Liver (tissue), 3 donors: ENCODE measurements at regions not wholly inside any gene's neighbourhood (a gene's known extent, or its start where the extent isn't known, plus 50 kb on each side); places are given as distances from the start of the nearest gene placed in this dataset.

ENCODE experiments used
- CTCF ChIP-seq: fragments of 150-350 bp; IDR thresholded peaks from 2 replicates; pipeline ENCODE4 v1.5.1; 2017; ENCODE audit warnings: improper control_type of control experiment, low read depth, low read length; ENCODE audit not compliant: missing input control
- EGR1 ChIP-seq, 2 donors: IDR thresholded peaks; 2 replicates each; pipeline ENCODE4 v1.6.1; 2016 to 2018; ENCODE audit warnings: antibody characterized with exemption in 2 of 2, low read depth in 2 of 2
- FOXA1 ChIP-seq: IDR thresholded peaks from 2 replicates; pipeline ENCODE4 v1.6.1; 2016; ENCODE audit warnings: antibody characterized with exemption
- JUND ChIP-seq, 2 donors: IDR thresholded peaks; 2 replicates each; pipeline ENCODE4 v1.6.1; 2016; ENCODE audit warnings: antibody characterized with exemption in 2 of 2
- MAX ChIP-seq: IDR thresholded peaks from 2 replicates; pipeline ENCODE4 v1.6.1; 2016; ENCODE audit warnings: antibody characterized with exemption
- NR2F2 ChIP-seq: IDR thresholded peaks from 2 replicates; pipeline ENCODE4 v1.6.1; 2016; ENCODE audit warnings: antibody characterized with exemption
- RAD21 ChIP-seq, 2 donors: IDR thresholded peaks; 2 replicates each; pipeline ENCODE4 v1.6.1; 2016; ENCODE audit warnings: antibody characterized with exemption in 2 of 2, mild to moderate bottlenecking in 2 of 2
- REST ChIP-seq: IDR thresholded peaks from 2 replicates; pipeline ENCODE4 v1.6.1; 2016; ENCODE audit warnings: antibody characterized with exemption, mild to moderate bottlenecking
- RXRA ChIP-seq, 2 donors: IDR thresholded peaks; 2 replicates each; pipeline ENCODE4 v1.6.1; 2017 to 2018; ENCODE audit warnings: antibody characterized with exemption in 2 of 2, mild to moderate bottlenecking in 1 of 2
- SP1 ChIP-seq: IDR thresholded peaks from 2 replicates; pipeline ENCODE4 v1.6.1; 2018; ENCODE audit warnings: antibody characterized with exemption, mild to moderate bottlenecking
- TAF1 ChIP-seq: conservative IDR thresholded peaks from 2 replicates; pipeline ENCODE4 v1.6.1; 2016; ENCODE audit warnings: antibody characterized with exemption, mild to moderate bottlenecking
- YY1 ChIP-seq: IDR thresholded peaks from 2 replicates; pipeline ENCODE4 v1.6.1; 2016; ENCODE audit warnings: antibody characterized with exemption, mild to moderate bottlenecking
- donor health status: healthy.
- donor health status: healthy.

GRCh38 chr11:109300211-109300610 lies 121.8 kb upstream of the C11orf87 start:
- TF ChIP-seq CTCF (no peak), JUND (IDR thresholded peaks at IDR 0.05) (no peak), RAD21 (IDR thresholded peaks at IDR 0.05) (no peak), REST (no peak), FOXA1 (no peak), TAF1 (no peak), EGR1 (IDR thresholded peaks at IDR 0.05; ENCODE audit: low read depth in 2 of 2) (no peak), YY1 (no peak), NR2F2 (no peak), RXRA (IDR thresholded peaks at IDR 0.05) (no peak), MAX (no peak), SP1 (no peak)
